HepG2 (cell line): ENCODE measurements at regions not wholly inside any gene's neighbourhood (a gene's known extent, or its start where the extent isn't known, plus 50 kb on each side); places are given as distances from the start of the nearest gene placed in this dataset.

Experiments
- ATAC-seq: fragments of 200-7000 bp; cut with Tn5 transposase; 3 replicates; pipeline ENCODE4 v1.9.1; 2020; ENCODE audit warnings: mild to moderate bottlenecking, moderate library complexity
- BruUV-seq: library from RNA; stranded (reverse); fragments of 400-500 nt; replicated peaks from 2 replicates; lab custom pipeline; 2021; lab: Mats Ljungman, UMichigan
- CTCF ChIA-PET: fragments of 300-600 bp; formaldehyde crosslinking; extraction: SDS; loops from one replicate; lab custom pipeline; 2021; ENCODE audit warnings: low total read pairs, inconsistent platforms, low intra/inter-chr PET ratio; lab: Yijun Ruan, JAX
- POLR2A ChIA-PET: fragments of 350-600 bp; sonication (Branson Sonifier 250); formaldehyde crosslinking; loops from one replicate; lab custom pipeline; 2020; ENCODE audit warnings: antibody characterized with exemption, inconsistent platforms; lab: Yijun Ruan, JAX
- DNase-seq: peaks from one replicate; pipeline ENCODE4 v3.0.0-alpha.2; 2015; ENCODE audit warnings: low spot score
- FAIRE-seq: peaks from 3 replicates; lab custom pipeline; 2011; peaks lifted over from hg19 to GRCh38; lab: Jason Lieb, UNC
- H2AFZ ChIP-seq: one replicate; pipeline ENCODE4 v1.6.1; 2011; ENCODE audit warnings: low read length, inconsistent platforms
- H3K27ac ChIP-seq: fragments of 300-600 bp; 3 replicates; pipeline ENCODE4 v1.8.0; 2011; ENCODE audit warnings: mixed run types, mild to moderate bottlenecking, mixed read lengths, low read length, inconsistent platforms; ENCODE audit not compliant: insufficient read depth; ENCODE audit errors: extremely low read length
- H3K27me3 ChIP-seq, 2 experiments: fragments of 200-600 bp in 1 of 2; 2 replicates in 1 of 2; 3 replicates in 1 of 2; pipeline versions ENCODE4 v1.6.0 to v1.8.0; 2011; ENCODE audit warnings: low read length in 2 of 2, mild to moderate bottlenecking in 2 of 2, moderate library complexity in 2 of 2, inconsistent platforms in 1 of 2; ENCODE audit not compliant: insufficient read depth in 2 of 2, control insufficient read depth in 1 of 2
- H3K36me3 ChIP-seq, 2 experiments: fragments of 200-600 bp in 1 of 2; replicated peaks in 1 of 2; 2 replicates in 1 of 2; 3 replicates in 1 of 2; pipeline versions ENCODE4 v1.5.1 to v1.8.0; 2011; ENCODE audit warnings: low read length in 2 of 2, inconsistent platforms in 1 of 2; ENCODE audit not compliant: insufficient read depth in 2 of 2, control insufficient read depth in 1 of 2
- H3K4me1 ChIP-seq: 2 replicates; pipeline ENCODE4 v1.5.1; 2012; ENCODE audit warnings: low read length, inconsistent platforms; ENCODE audit not compliant: insufficient read depth
- H3K4me2 ChIP-seq: 2 replicates; pipeline ENCODE4 v1.6.0; 2011; ENCODE audit warnings: low read depth, low read length, inconsistent platforms
- H3K4me3 ChIP-seq, 3 experiments: fragments of 200-600 bp in 1 of 3; sonication (generic), shearing (Covaris generic) in 1 of 3; replicated peaks in 1 of 3; 2 replicates each; pipeline ENCODE4 v1.5.1; 2011 to 2016; ENCODE audit warnings: low read length in 3 of 3, inconsistent platforms in 2 of 3, low read depth in 2 of 3, mild to moderate bottlenecking in 2 of 3, control low read depth in 1 of 3, mixed read lengths in 1 of 3; ENCODE audit not compliant: insufficient read depth in 1 of 3
- H3K79me2 ChIP-seq: one replicate; pipeline ENCODE4 v1.6.1; 2011; ENCODE audit warnings: low read length, inconsistent platforms; ENCODE audit not compliant: insufficient read depth
- H3K9ac ChIP-seq: 2 replicates; pipeline ENCODE4 v1.6.0; 2011; ENCODE audit warnings: mild to moderate bottlenecking, low read depth, low read length, inconsistent platforms; ENCODE audit not compliant: insufficient read depth
- H3K9me3 ChIP-seq: 2 replicates; pipeline ENCODE4 v1.5.1; 2012; ENCODE audit warnings: mild to moderate bottlenecking, low read length
- H4K20me1 ChIP-seq: 2 replicates; pipeline ENCODE4 v1.6.0; 2011; ENCODE audit warnings: inconsistent platforms, mild to moderate bottlenecking, low read length, moderate library complexity; ENCODE audit not compliant: insufficient read depth
- AHDC1 ChIP-seq: sonication (generic); formaldehyde crosslinking; IDR thresholded peaks from 2 replicates; pipeline ENCODE4 v1.5.1; 2020; ENCODE audit warnings: mild to moderate bottlenecking, missing genetic modification reagents, borderline replicate concordance
- CREB1 ChIP-seq, 2 experiments: fragments of 450-650 bp in 1 of 2; IDR thresholded peaks; 2 replicates each; pipeline ENCODE4 v1.6.1; 2016 to 2017; ENCODE audit warnings: control low read depth in 1 of 2, mild to moderate bottlenecking in 1 of 2, missing compliant biosample characterization in 1 of 2, missing genetic modification characterization in 1 of 2
- GPN1 ChIP-seq: sonication (generic); formaldehyde crosslinking; IDR thresholded peaks from 2 replicates; pipeline ENCODE4 v1.5.1; 2020; ENCODE audit warnings: missing genetic modification reagents, borderline replicate concordance
- MLX ChIP-seq: IDR thresholded peaks from 2 replicates; pipeline ENCODE4 v1.6.1; 2016
- MTF2 ChIP-seq: sonication (generic); formaldehyde crosslinking; IDR thresholded peaks from 2 replicates; pipeline ENCODE4 v1.5.0; 2020; ENCODE audit warnings: missing genetic modification reagents, borderline replicate concordance
- MYNN ChIP-seq: sonication (generic); formaldehyde crosslinking; IDR thresholded peaks from 2 replicates; pipeline ENCODE4 v1.4.0; 2020; ENCODE audit warnings: mild to moderate bottlenecking, low read depth, missing genetic modification reagents
- NFYB ChIP-seq: sonication (generic); formaldehyde crosslinking; IDR thresholded peaks from 2 replicates; pipeline ENCODE4 v1.4.0; 2020; ENCODE audit warnings: missing genetic modification reagents
- NRL ChIP-seq: sonication (generic); formaldehyde crosslinking; IDR thresholded peaks from 2 replicates; pipeline ENCODE4 v1.5.0; 2020; ENCODE audit warnings: missing genetic modification reagents, mild to moderate bottlenecking, moderate library complexity, borderline replicate concordance
- SUZ12 ChIP-seq: fragments of 150-350 bp; IDR thresholded peaks from 2 replicates; pipeline ENCODE4 v1.6.1; 2014; ENCODE audit warnings: low read depth, low read length
- ZNF737 ChIP-seq: sonication (generic); formaldehyde crosslinking; IDR thresholded peaks from 2 replicates; pipeline ENCODE4 v1.5.0; 2020; ENCODE audit warnings: missing genetic modification reagents, mild to moderate bottlenecking, borderline replicate concordance
- WGBS: methylation state at CpG from one replicate; pipeline ENCODE4 v1.1.6; 2017; ENCODE audit warnings: low lambda C conversion rate; 5-methylcytosine and 5-hydroxymethylcytosine counted together
- in situ Hi-C: cut with HindIII; loops from 2 replicates; pipeline ENCODE4 v1.10.0; 2017; ENCODE audit warnings: low pct_unique_long_range_greater_than_20kb; ENCODE audit not compliant: extremely low pct_ligation_motif_present
- intact Hi-C: fragments of 100-400 bp; cut with micrococcal nuclease; formaldehyde crosslinking; loops from one replicate; pipeline ENCODE4 v1.10.0; 2022; ENCODE audit not compliant: unreplicated experiment
- TF ChIP-seq, protein P1 (sequence below): sonication (generic); formaldehyde crosslinking; IDR thresholded peaks from 2 replicates; pipeline ENCODE4 v1.8.1; 2023; ENCODE audit warnings: missing genetic modification reagents, inconsistent platforms, borderline replicate concordance

DNA sequence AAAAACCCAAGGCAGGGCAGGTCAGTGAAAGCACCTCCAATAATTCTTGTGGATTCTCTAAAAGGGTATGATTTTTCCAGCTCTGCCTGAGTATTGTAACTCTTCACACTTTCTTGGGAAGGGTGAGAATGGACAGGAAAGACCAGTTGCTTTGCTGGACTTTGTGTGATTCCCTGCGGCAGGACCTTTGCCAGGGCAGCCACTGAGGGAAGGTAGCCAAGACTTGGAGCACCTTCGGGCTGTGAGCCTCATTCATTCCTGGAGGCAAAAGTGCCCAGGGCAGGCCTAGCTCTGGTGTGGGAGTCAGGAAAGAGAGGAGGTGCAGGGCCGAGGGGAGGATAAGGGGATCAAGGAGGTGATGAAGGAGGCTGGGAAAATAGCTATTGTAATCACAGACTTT is 80.2 kb downstream of the VCPKMT start:
- H3K9me3 ChIP-seq, result no peaks in the 10 kb centered on the region
- ATAC-seq (no peak), DNase-seq (no peak), FAIRE-seq (no peak)
- H3K9ac ChIP-seq, result no peak overlapping the region
- no peaks in the 10 kb centered on the region for H3K79me2 ChIP-seq
- 71% methylated on average over 3 of the region's 3 CpGs for WGBS
- no TSS peak for BruUV-seq
- intact Hi-C loops (no loop called here), in situ Hi-C loops (no loop called here)
- H3K4me3 ChIP-seq, result no peak overlapping the region
- H3K4me2 ChIP-seq, result no peak overlapping the region
- no peak overlapping the region for H3K27ac ChIP-seq
- no peak for TF ChIP-seq NRL (CRISPR knock-in tag)
- TF ChIP-seq MYNN (CRISPR knock-in tag), result no peak
- TF ChIP-seq MTF2, result no peak
- TF ChIP-seq NFYB (CRISPR knock-in tag), result no peak
- TF ChIP-seq, protein P1, sequence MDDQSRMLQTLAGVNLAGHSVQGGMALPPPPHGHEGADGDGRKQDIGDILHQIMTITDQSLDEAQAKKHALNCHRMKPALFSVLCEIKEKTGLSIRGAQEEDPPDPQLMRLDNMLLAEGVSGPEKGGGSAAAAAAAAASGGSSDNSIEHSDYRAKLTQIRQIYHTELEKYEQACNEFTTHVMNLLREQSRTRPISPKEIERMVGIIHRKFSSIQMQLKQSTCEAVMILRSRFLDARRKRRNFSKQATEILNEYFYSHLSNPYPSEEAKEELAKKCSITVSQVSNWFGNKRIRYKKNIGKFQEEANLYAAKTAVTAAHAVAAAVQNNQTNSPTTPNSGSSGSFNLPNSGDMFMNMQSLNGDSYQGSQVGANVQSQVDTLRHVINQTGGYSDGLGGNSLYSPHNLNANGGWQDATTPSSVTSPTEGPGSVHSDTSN (CRISPR knock-in tag), result no peak
- TF ChIP-seq GPN1 (CRISPR knock-in tag), result no peak
- TF ChIP-seq MLX (CRISPR knock-in tag), result no peak
- no peak for TF ChIP-seq CREB1 (IDR thresholded peaks at IDR 0.05)
- no peak for TF ChIP-seq CREB1 (CRISPR knock-in tag; IDR thresholded peaks at IDR 0.05)
- no peak for TF ChIP-seq SUZ12
- TF ChIP-seq ZNF737 (CRISPR knock-in tag), result no peak
- TF ChIP-seq AHDC1 (CRISPR knock-in tag), result no peak
- peaks cover 62% of the 10 kb centered on the region for H3K4me1 ChIP-seq
- CTCF ChIA-PET, result no interaction called here
- H4K20me1 ChIP-seq, result no peaks in the 10 kb centered on the region
- POLR2A ChIA-PET, result no interaction called here
- H3K36me3 ChIP-seq, result no peaks in the 10 kb centered on the region; a peak in 1 of 5 replicates
- no peak overlapping the region for H2AFZ ChIP-seq
- peaks cover 0 to 2% of the 10 kb centered on the region in 2 experiments; a peak in 1 of 5 replicates for H3K27me3 ChIP-seq
